ENCODE measurements at regions not wholly inside any gene's neighbourhood (a gene's known extent, or its start where the extent isn't known, plus 50 kb on each side); places are given as distances from the start of the nearest gene placed in this dataset.

- H3K36me3 Mint-ChIP-seq: no peaks in the 10 kb centered on the region
- peaks cover 9% of the 10 kb centered on the region for H3K9me3 Mint-ChIP-seq
- no peak for TF ChIP-seq CTCF (conservative IDR thresholded peaks at IDR 0.05)
- H3K4me1 Mint-ChIP-seq (ENCODE audit: unreplicated experiment): no peaks in the 10 kb centered on the region
- H3K27me3 Mint-ChIP-seq: no peaks in the 10 kb centered on the region
- H3K4me3 Mint-ChIP-seq: no peak overlapping the region
- no peak overlapping the region for H3K27ac Mint-ChIP-seq
- no peak for DNase-seq (ENCODE audit: extremely low spot score, unreplicated experiment)
Observed at GRCh38 chr11:15761235-15761634, 595.1 kb downstream of the SOX6 start.

GRCh38 chr11:15764326-15764725 lies 592.0 kb downstream of the SOX6 start:
- H3K36me3 Mint-ChIP-seq: peaks cover 3% of the 10 kb centered on the region
- no peak for DNase-seq (ENCODE audit: extremely low spot score, unreplicated experiment)
- H3K27ac Mint-ChIP-seq: no peak overlapping the region
- peaks cover 5% of the 10 kb centered on the region for H3K4me1 Mint-ChIP-seq (ENCODE audit: unreplicated experiment)
- TF ChIP-seq CTCF (conservative IDR thresholded peaks at IDR 0.05): no peak
- peaks cover 14% of the 10 kb centered on the region for H3K9me3 Mint-ChIP-seq
- H3K4me3 Mint-ChIP-seq: no peak overlapping the region
- H3K27me3 Mint-ChIP-seq: no peaks in the 10 kb centered on the region

GRCh38 chr11:15764948-15765347 lies 591.4 kb downstream of the SOX6 start:
- H3K27ac Mint-ChIP-seq: no peak overlapping the region
- peaks cover 14% of the 10 kb centered on the region for H3K9me3 Mint-ChIP-seq
- DNase-seq (ENCODE audit: extremely low spot score, unreplicated experiment): no peak

GRCh38 chr11:15765530-15765929 lies 590.8 kb downstream of the SOX6 start:
- no peak for DNase-seq (ENCODE audit: extremely low spot score, unreplicated experiment)
- H3K36me3 Mint-ChIP-seq: peaks cover 3% of the 10 kb centered on the region
- no peak overlapping the region for H3K4me3 Mint-ChIP-seq
- no peak for TF ChIP-seq CTCF (conservative IDR thresholded peaks at IDR 0.05)
- H3K27ac Mint-ChIP-seq: no peak overlapping the region
- peaks cover 14% of the 10 kb centered on the region for H3K9me3 Mint-ChIP-seq
- H3K27me3 Mint-ChIP-seq: no peaks in the 10 kb centered on the region
- H3K4me1 Mint-ChIP-seq (ENCODE audit: unreplicated experiment): peaks cover 9% of the 10 kb centered on the region

More at GRCh38 chr11:15764948-15765347, 591.4 kb downstream of the SOX6 start:
- no peak for TF ChIP-seq CTCF (conservative IDR thresholded peaks at IDR 0.05)
- H3K36me3 Mint-ChIP-seq: peaks cover 3% of the 10 kb centered on the region
- no peak overlapping the region for H3K4me3 Mint-ChIP-seq
- H3K27me3 Mint-ChIP-seq: no peaks in the 10 kb centered on the region
- peaks cover 9% of the 10 kb centered on the region for H3K4me1 Mint-ChIP-seq (ENCODE audit: unreplicated experiment)

- Mint-ChIP-seq H3K4me3 (no peak overlapping the region), H3K36me3 (peaks cover 3% of the 10 kb centered on the region), H3K4me1 (ENCODE audit: unreplicated experiment) (peaks cover 20% of the 10 kb centered on the region), H3K27ac (no peak overlapping the region), H3K27me3 (peaks cover 9% of the 10 kb centered on the region), H3K9me3 (peaks cover 14% of the 10 kb centered on the region)
- TF ChIP-seq CTCF (conservative IDR thresholded peaks at IDR 0.05): no peak
- DNase-seq (ENCODE audit: extremely low spot score, unreplicated experiment): no peak
Observed at GRCh38 chr11:15768321-15768720, 588.0 kb downstream of the SOX6 start.

- H3K27ac Mint-ChIP-seq: peak overlapping the region; percentile 82
- peaks cover 3% of the 10 kb centered on the region for H3K36me3 Mint-ChIP-seq
- H3K9me3 Mint-ChIP-seq: peaks cover 8% of the 10 kb centered on the region
- H3K4me3 Mint-ChIP-seq: peak overlapping the region; percentile 59
- H3K27me3 Mint-ChIP-seq: peaks cover 13% of the 10 kb centered on the region
- DNase-seq (ENCODE audit: extremely low spot score, unreplicated experiment): no peak
- H3K4me1 Mint-ChIP-seq (ENCODE audit: unreplicated experiment): peaks cover 29% of the 10 kb centered on the region
- no peak for TF ChIP-seq CTCF (conservative IDR thresholded peaks at IDR 0.05)
Observed at GRCh38 chr11:15769203-15769602, 587.1 kb downstream of the SOX6 start.

Data from type B pancreatic cell (in vitro differentiated cells).